HEK293 (cell line): ENCODE measurements at regions not wholly inside any gene's neighbourhood (a gene's known extent, or its start where the extent isn't known, plus 50 kb on each side); places are given as distances from the start of the nearest gene placed in this dataset.

ENCODE experiments used
- CTCF ChIA-PET: fragments of 350-600 bp; formaldehyde crosslinking; extraction: SDS; loops from one replicate; lab custom pipeline; 2021; ENCODE audit warnings: antibody characterized with exemption; lab: Yijun Ruan, JAX
- POLR2A ChIA-PET: fragments of 300-600 bp; formaldehyde crosslinking; extraction: SDS; loops from one replicate; lab custom pipeline; 2020; ENCODE audit warnings: antibody characterized with exemption, inconsistent platforms; lab: Yijun Ruan, JAX
- H3K27ac ChIP-seq: fragments of 200-500 bp; sonication (Bioruptor generic); 2 replicates; pipeline ENCODE4 v1.5.1; 2014; ENCODE audit warnings: low read depth, low read length, control low read depth, inconsistent platforms; ENCODE audit errors: extremely low read depth
- H3K36me3 ChIP-seq, 2 experiments: fragments of 200-500 bp in 1 of 2; sonication (Bioruptor generic) in 1 of 2; 1 replicate in 1 of 2; 2 replicates in 1 of 2; pipeline ENCODE4 v1.5.1; 2014 to 2017; ENCODE audit warnings: inconsistent platforms in 2 of 2, low read length in 2 of 2; ENCODE audit not compliant: control insufficient read depth in 2 of 2, insufficient read depth in 1 of 2
- H3K4me1 ChIP-seq: fragments of 200-500 bp; sonication (Bioruptor generic); 2 replicates; pipeline ENCODE4 v1.5.1; 2014; ENCODE audit warnings: mild to moderate bottlenecking, low read length, inconsistent platforms; ENCODE audit not compliant: control insufficient read depth, insufficient read depth
- H3K4me3 ChIP-seq: 2 replicates; pipeline ENCODE4 v1.5.1; 2011; ENCODE audit warnings: low read depth, mild to moderate bottlenecking, control low read depth, low read length, moderate library complexity
- H3K9me3 ChIP-seq: fragments of 200-500 bp; sonication (Bioruptor generic); 2 replicates; pipeline ENCODE4 v1.5.1; 2014; ENCODE audit warnings: low read depth, low read length, inconsistent platforms; ENCODE audit not compliant: control insufficient read depth, insufficient read depth
- AEBP2 ChIP-seq: fragments of 450-650 bp; formaldehyde crosslinking; IDR thresholded peaks from 2 replicates; pipeline ENCODE4 v1.5.1; 2016; ENCODE audit warnings: missing biosample characterization, missing genetic modification characterization, borderline replicate concordance
- FEZF1 ChIP-seq: fragments of 450-650 bp; formaldehyde crosslinking; IDR thresholded peaks from 2 replicates; pipeline ENCODE4 v1.5.1; 2016; ENCODE audit warnings: missing biosample characterization, missing genetic modification characterization
- GLIS1 ChIP-seq: fragments of 450-650 bp; formaldehyde crosslinking; IDR thresholded peaks from 2 replicates; pipeline ENCODE4 v1.5.1; 2016; ENCODE audit warnings: missing biosample characterization, missing genetic modification characterization
- OVOL3 ChIP-seq: fragments of 450-650 bp; formaldehyde crosslinking; IDR thresholded peaks from 2 replicates; pipeline ENCODE4 v1.5.1; 2016; ENCODE audit warnings: missing biosample characterization, missing genetic modification characterization
- REST ChIP-seq: fragments of 450-650 bp; formaldehyde crosslinking; IDR thresholded peaks from 2 replicates; pipeline ENCODE4 v1.5.1; 2016; ENCODE audit warnings: missing biosample characterization, missing genetic modification characterization
- SP3 ChIP-seq: fragments of 450-650 bp; formaldehyde crosslinking; IDR thresholded peaks from 2 replicates; pipeline ENCODE4 v1.5.1; 2016; ENCODE audit warnings: missing biosample characterization, missing genetic modification characterization
- ZBTB7A ChIP-seq: fragments of 450-650 bp; formaldehyde crosslinking; IDR thresholded peaks from 2 replicates; pipeline ENCODE4 v1.5.1; 2016; ENCODE audit warnings: low read depth, missing biosample characterization, missing genetic modification characterization
- ZNF146 ChIP-seq: fragments of 450-650 bp; formaldehyde crosslinking; IDR thresholded peaks from 2 replicates; pipeline ENCODE4 v1.5.1; 2016; ENCODE audit warnings: missing biosample characterization, missing genetic modification characterization
- ZNF148 ChIP-seq: fragments of 450-650 bp; formaldehyde crosslinking; IDR thresholded peaks from 2 replicates; pipeline ENCODE4 v1.5.0; 2017; ENCODE audit warnings: missing biosample characterization, missing genetic modification characterization, borderline replicate concordance
- ZNF184 ChIP-seq: fragments of 450-650 bp; IDR thresholded peaks from 2 replicates; pipeline ENCODE4 v1.5.1; 2018; ENCODE audit warnings: missing biosample characterization, mild to moderate bottlenecking, missing genetic modification characterization
- ZNF362 ChIP-seq: fragments of 450-650 bp; formaldehyde crosslinking; IDR thresholded peaks from 2 replicates; pipeline ENCODE4 v1.5.1; 2016; ENCODE audit warnings: missing biosample characterization, missing genetic modification characterization
- ZNF600 ChIP-seq: fragments of 450-650 bp; formaldehyde crosslinking; IDR thresholded peaks from 2 replicates; pipeline ENCODE4 v1.5.1; 2016; ENCODE audit warnings: missing biosample characterization, missing genetic modification characterization
- ZNF701 ChIP-seq: fragments of 450-650 bp; formaldehyde crosslinking; IDR thresholded peaks from 2 replicates; pipeline ENCODE4 v1.5.1; 2016; ENCODE audit warnings: missing biosample characterization, missing genetic modification characterization
- ZNF792 ChIP-seq: fragments of 450-650 bp; formaldehyde crosslinking; IDR thresholded peaks from 2 replicates; pipeline ENCODE4 v1.5.1; 2016; ENCODE audit warnings: missing biosample characterization, missing genetic modification characterization
- TF ChIP-seq, protein P1 (sequence below): fragments of 450-650 bp; formaldehyde crosslinking; IDR thresholded peaks from 2 replicates; pipeline ENCODE4 v1.5.1; 2017; ENCODE audit warnings: missing biosample characterization, missing genetic modification characterization

DNA sequence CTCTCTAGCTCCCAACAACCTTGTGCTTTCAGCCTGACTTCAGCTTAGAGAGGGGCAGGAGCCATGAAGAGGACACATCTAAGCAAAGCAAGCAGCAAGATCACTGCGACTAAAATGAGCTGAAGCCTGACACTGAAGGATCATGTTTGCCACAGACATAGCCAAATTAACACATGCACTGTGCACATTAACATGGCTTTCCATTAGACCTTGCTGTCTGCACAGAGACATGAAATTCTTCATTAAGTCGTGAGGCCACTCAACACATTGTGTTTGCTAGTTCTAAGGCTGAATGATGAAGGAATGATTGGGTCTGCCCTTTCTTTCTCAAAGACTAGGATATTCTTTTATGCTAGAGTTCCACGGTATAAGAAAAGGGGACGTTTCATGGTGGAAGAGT lies 558.3 kb upstream of the PSMD7 start:
- no peaks in the 10 kb centered on the region for H3K4me1 ChIP-seq
- no peaks in the 10 kb centered on the region for H3K36me3 ChIP-seq
- no peak overlapping the region for H3K4me3 ChIP-seq
- H3K27ac ChIP-seq: no peak overlapping the region
- CTCF ChIA-PET: no interaction called here
- POLR2A ChIA-PET: no interaction called here
- H3K9me3 ChIP-seq: no peaks in the 10 kb centered on the region
- TF ChIP-seq ZBTB7A (tag by site-specific recombination) (no peak), ZNF184 (tag by site-specific recombination) (no peak), AEBP2 (tag by site-specific recombination) (no peak), ZNF792 (no peak), FEZF1 (tag by site-specific recombination) (no peak), ZNF362 (tag by site-specific recombination) (no peak), ZNF600 (tag by site-specific recombination) (no peak), ZNF146 (no peak), SP3 (tag by site-specific recombination) (no peak), OVOL3 (no peak), REST (tag by site-specific recombination) (no peak), ZNF148 (tag by site-specific recombination) (no peak), ZNF701 (tag by site-specific recombination) (no peak)
- TF ChIP-seq, protein P1, sequence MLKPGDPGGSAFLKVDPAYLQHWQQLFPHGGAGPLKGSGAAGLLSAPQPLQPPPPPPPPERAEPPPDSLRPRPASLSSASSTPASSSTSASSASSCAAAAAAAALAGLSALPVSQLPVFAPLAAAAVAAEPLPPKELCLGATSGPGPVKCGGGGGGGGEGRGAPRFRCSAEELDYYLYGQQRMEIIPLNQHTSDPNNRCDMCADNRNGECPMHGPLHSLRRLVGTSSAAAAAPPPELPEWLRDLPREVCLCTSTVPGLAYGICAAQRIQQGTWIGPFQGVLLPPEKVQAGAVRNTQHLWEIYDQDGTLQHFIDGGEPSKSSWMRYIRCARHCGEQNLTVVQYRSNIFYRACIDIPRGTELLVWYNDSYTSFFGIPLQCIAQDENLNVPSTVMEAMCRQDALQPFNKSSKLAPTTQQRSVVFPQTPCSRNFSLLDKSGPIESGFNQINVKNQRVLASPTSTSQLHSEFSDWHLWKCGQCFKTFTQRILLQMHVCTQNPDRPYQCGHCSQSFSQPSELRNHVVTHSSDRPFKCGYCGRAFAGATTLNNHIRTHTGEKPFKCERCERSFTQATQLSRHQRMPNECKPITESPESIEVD (tag by site-specific recombination): no peak

GRCh38 chr16:73737637-73738036 lies 559.0 kb upstream of the PSMD7 start:
- Histone ChIP-seq H3K9me3 (no peaks in the 10 kb centered on the region), H3K27ac (no peak overlapping the region), H3K4me3 (no peak overlapping the region), H3K36me3 (no peaks in the 10 kb centered on the region), H3K4me1 (no peaks in the 10 kb centered on the region)
- TF ChIP-seq GLIS1 (tag by site-specific recombination): peak; percentile 10; the same call in 1 of the 2 replicates
- no peak for TF ChIP-seq ZNF146
- ChIA-PET CTCF (no interaction called here), POLR2A (no interaction called here)
